Limb (tissue), 2 donors: ENCODE measurements at regions not wholly inside any gene's neighbourhood (a gene's known extent, or its start where the extent isn't known, plus 50 kb on each side); places are given as distances from the start of the nearest gene placed in this dataset.

Source experiments
- DNase-seq, 2 donors: peaks; one replicate each; pipeline ENCODE4 v3.0.0-alpha.2; 2016; ENCODE audit errors: extremely low spot score in 2 of 2

GRCh38 chr6:50608421-50608820, 104.9 kb upstream of the TFAP2D start:
- DNase-seq, result no peak

GRCh38 chr6:50610562-50610961, 102.8 kb upstream of the TFAP2D start:
- DNase-seq, result no peak

- DNase-seq, result no peak
Observed at GRCh38 chr6:50635429-50635828, 77.9 kb upstream of the TFAP2D start.

- no peak for DNase-seq
Observed at GRCh38 chr6:50637267-50637666, 76.1 kb upstream of the TFAP2D start.

GRCh38 chr6:50649086-50649485, 64.2 kb upstream of the TFAP2D start:
- no peak for DNase-seq

GRCh38 chr6:50653253-50653652, 60.1 kb upstream of the TFAP2D start:
- DNase-seq, result no peak

GRCh38 chr6:50654155-50654554, 59.2 kb upstream of the TFAP2D start:
- no peak for DNase-seq

GRCh38 chr6:50655848-50656453, 57.4 kb upstream of the TFAP2D start:
- DNase-seq, result no peak

GRCh38 chr6:50657513-50657912, 55.8 kb upstream of the TFAP2D start:
- DNase-seq, result no peak

- no peak for DNase-seq
Observed at GRCh38 chr6:50658561-50658960, 54.8 kb upstream of the TFAP2D start.

GRCh38 chr6:50661636-50662035, 51.7 kb upstream of the TFAP2D start:
- no peak for DNase-seq
